Loucy (cell line): ENCODE measurements at regions not wholly inside any gene's neighbourhood (a gene's known extent, or its start where the extent isn't known, plus 50 kb on each side); places are given as distances from the start of the nearest gene placed in this dataset.

ENCODE experiments used
- EZH2phosphoT487 ChIP-seq: fragments of 200-600 bp; IDR thresholded peaks from 2 replicates; pipeline ENCODE4 v1.6.1; 2018; ENCODE audit warnings: antibody characterized with exemption, mild to moderate bottlenecking, moderate library complexity, borderline replicate concordance
- TF ChIP-seq, protein P1 (sequence below): fragments of 200-600 bp; sonication (generic); conservative IDR thresholded peaks from 2 replicates; pipeline ENCODE4 v1.5.1; 2014; ENCODE audit warnings: mild to moderate bottlenecking, antibody characterized with exemption, low read length

DNA sequence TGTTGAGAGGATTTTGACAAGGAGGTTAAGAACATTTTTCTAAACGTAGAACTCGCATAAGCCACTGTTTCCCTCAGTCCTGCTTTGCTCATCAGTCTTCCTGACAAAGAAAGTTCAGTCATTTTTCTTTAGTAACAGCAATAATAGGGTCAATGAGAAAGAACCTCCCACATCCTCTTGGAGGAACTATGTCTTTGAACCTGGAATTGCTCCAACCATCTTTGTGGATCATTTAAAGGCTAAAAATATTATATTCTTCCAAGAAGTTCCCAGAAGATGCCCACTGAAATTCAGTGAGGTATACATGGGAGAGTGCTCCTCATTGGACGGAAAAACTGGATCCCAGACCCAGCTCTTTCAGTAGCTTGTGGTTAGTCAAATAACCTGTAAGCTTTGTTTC is 282.8 kb upstream of the FAR2 start:
- TF ChIP-seq, protein P1, sequence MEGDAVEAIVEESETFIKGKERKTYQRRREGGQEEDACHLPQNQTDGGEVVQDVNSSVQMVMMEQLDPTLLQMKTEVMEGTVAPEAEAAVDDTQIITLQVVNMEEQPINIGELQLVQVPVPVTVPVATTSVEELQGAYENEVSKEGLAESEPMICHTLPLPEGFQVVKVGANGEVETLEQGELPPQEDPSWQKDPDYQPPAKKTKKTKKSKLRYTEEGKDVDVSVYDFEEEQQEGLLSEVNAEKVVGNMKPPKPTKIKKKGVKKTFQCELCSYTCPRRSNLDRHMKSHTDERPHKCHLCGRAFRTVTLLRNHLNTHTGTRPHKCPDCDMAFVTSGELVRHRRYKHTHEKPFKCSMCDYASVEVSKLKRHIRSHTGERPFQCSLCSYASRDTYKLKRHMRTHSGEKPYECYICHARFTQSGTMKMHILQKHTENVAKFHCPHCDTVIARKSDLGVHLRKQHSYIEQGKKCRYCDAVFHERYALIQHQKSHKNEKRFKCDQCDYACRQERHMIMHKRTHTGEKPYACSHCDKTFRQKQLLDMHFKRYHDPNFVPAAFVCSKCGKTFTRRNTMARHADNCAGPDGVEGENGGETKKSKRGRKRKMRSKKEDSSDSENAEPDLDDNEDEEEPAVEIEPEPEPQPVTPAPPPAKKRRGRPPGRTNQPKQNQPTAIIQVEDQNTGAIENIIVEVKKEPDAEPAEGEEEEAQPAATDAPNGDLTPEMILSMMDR = no peak
- TF ChIP-seq EZH2phosphoT487 = no peak
